GM18502 (cell line): ENCODE measurements at regions not wholly inside any gene's neighbourhood (a gene's known extent, or its start where the extent isn't known, plus 50 kb on each side); places are given as distances from the start of the nearest gene placed in this dataset.
A peak's percentile ranks its signal among the peaks of the same experiment; 100 is the strongest.

ENCODE experiments used
- ATAC-seq: cut with Tn5 transposase; IDR thresholded peaks from one replicate; pipeline ENCODE4 v1.9.1; 2021; ENCODE audit warnings: mild to moderate bottlenecking; ENCODE audit not compliant: unreplicated experiment, poor library complexity

GRCh38 chr5:115439639-115440038 lies 104.9 kb downstream of the FEM1C start:
- ATAC-seq: no peak

- no peak for ATAC-seq
These were observed 105.5 kb downstream of the FEM1C start for GRCh38 chr5:115439042-115439441.

- ATAC-seq: no peak
These were observed 108.5 kb downstream of the FEM1C start for GRCh38 chr5:115435778-115436712.

GRCh38 chr5:115435065-115435777 lies 109.4 kb downstream of the FEM1C start:
- ATAC-seq: no peak

- ATAC-seq: no peak
These were observed 110.7 kb downstream of the FEM1C start for GRCh38 chr5:115433918-115434317.

GRCh38 chr5:115432691-115433090 lies 111.9 kb downstream of the FEM1C start:
- ATAC-seq: no peak

GRCh38 chr5:115431116-115431515 lies 113.5 kb downstream of the FEM1C start:
- no peak for ATAC-seq

- ATAC-seq: no peak
These were observed 114.2 kb downstream of the FEM1C start for GRCh38 chr5:115430374-115430773.

GRCh38 chr5:115429345-115429940 lies 115.1 kb downstream of the FEM1C start:
- no peak for ATAC-seq

GRCh38 chr5:115428676-115429075 lies 115.9 kb downstream of the FEM1C start:
- ATAC-seq: no peak

- no peak for ATAC-seq
These were observed 116.3 kb downstream of the FEM1C start for GRCh38 chr5:115428248-115428647.

- no peak for ATAC-seq
These were observed 120.1 kb downstream of the FEM1C start for GRCh38 chr5:115424446-115424845.

- ATAC-seq: no peak
These were observed 120.5 kb downstream of the FEM1C start for GRCh38 chr5:115424030-115424429.

GRCh38 chr5:115423541-115423940 lies 121.0 kb downstream of the FEM1C start:
- ATAC-seq: no peak

GRCh38 chr5:115423051-115423450 lies 121.5 kb downstream of the FEM1C start:
- no peak for ATAC-seq

- peak; percentile 76 for ATAC-seq
These were observed 123.8 kb downstream of the FEM1C start for GRCh38 chr5:115420812-115421211.

GRCh38 chr5:115419846-115420585 lies 123.6 kb upstream of the CCDC112 start:
- no peak for ATAC-seq

GRCh38 chr5:115418788-115419187 lies 122.3 kb upstream of the CCDC112 start:
- no peak for ATAC-seq

GRCh38 chr5:115417076-115417475 lies 120.6 kb upstream of the CCDC112 start:
- ATAC-seq: no peak

- ATAC-seq: peak; percentile 57
These were observed 118.7 kb upstream of the CCDC112 start for GRCh38 chr5:115415143-115415491.
